SK-N-SH (cell line): ENCODE measurements at regions not wholly inside any gene's neighbourhood (a gene's known extent, or its start where the extent isn't known, plus 50 kb on each side); places are given as distances from the start of the nearest gene placed in this dataset.

Source experiments
- CTCF ChIA-PET: fragments of 300-600, 350-600 bp; formaldehyde crosslinking; extraction: SDS; loops from one replicate; lab custom pipeline; 2021; lab: Yijun Ruan, JAX
- POLR2A ChIA-PET: fragments of 350-600 bp; sonication (Branson Sonifier 250); formaldehyde crosslinking; extraction: SDS; loops from one replicate; lab custom pipeline; 2020; ENCODE audit warnings: antibody characterized with exemption, inconsistent platforms; lab: Yijun Ruan, JAX
- DNase-seq: peaks from one replicate; pipeline ENCODE4 v3.0.0; 2012
- H2AFZ ChIP-seq: fragments of 200-600 bp; sonication (generic); 2 replicates; pipeline ENCODE4 v1.8.1; 2016; ENCODE audit warnings: antibody characterized with exemption, mild to moderate bottlenecking, low read depth
- H3F3A ChIP-seq: fragments of 200-600 bp; sonication (generic); replicated peaks from 2 replicates; pipeline ENCODE3; 2016; ENCODE audit warnings: antibody characterized with exemption, mild to moderate bottlenecking; ENCODE audit not compliant: insufficient read depth
- H3K27ac ChIP-seq, 2 experiments: fragments of 200-500 bp in 1 of 2; fragments of 200-600 bp in 1 of 2; sonication (Bioruptor generic) in 1 of 2; sonication (generic), shearing (Covaris generic) in 1 of 2; 2 replicates each; pipeline versions ENCODE4 v1.5.1 to v1.6.1; 2014 to 2016; ENCODE audit warnings: low read depth in 2 of 2, inconsistent platforms in 1 of 2, low read length in 1 of 2, mild to moderate bottlenecking in 1 of 2, mixed read lengths in 1 of 2
- H3K27me3 ChIP-seq: fragments of 200-600 bp; sonication (generic), shearing (Covaris generic); 2 replicates; pipeline ENCODE4 v1.6.1; 2016; ENCODE audit warnings: mixed run types; ENCODE audit not compliant: insufficient read depth
- H3K36me3 ChIP-seq, 2 experiments: fragments of 200-500 bp in 1 of 2; fragments of 200-600 bp in 1 of 2; sonication (Bioruptor generic) in 1 of 2; sonication (generic) in 1 of 2; replicated peaks in 1 of 2; 2 replicates each; pipeline versions ENCODE3 to v1.5.1; 2014 to 2016; ENCODE audit warnings: low read length in 1 of 2, mild to moderate bottlenecking in 1 of 2; ENCODE audit not compliant: insufficient read depth in 2 of 2, control insufficient read depth in 1 of 2
- H3K4me1 ChIP-seq, 2 experiments: fragments of 200-500 bp in 1 of 2; fragments of 200-600 bp in 1 of 2; sonication (Bioruptor generic) in 1 of 2; sonication (generic), shearing (Covaris generic) in 1 of 2; 2 replicates each; pipeline versions ENCODE4 v1.5.1 to v1.6.1; 2014 to 2016; ENCODE audit warnings: low read depth in 1 of 2, low read length in 1 of 2, mixed run types in 1 of 2; ENCODE audit not compliant: insufficient read depth in 2 of 2, control insufficient read depth in 1 of 2
- H3K4me2 ChIP-seq: fragments of 200-600 bp; sonication (generic), shearing (Covaris generic); 2 replicates; pipeline ENCODE4 v1.6.1; 2017; ENCODE audit warnings: mixed run types
- H3K4me3 ChIP-seq, 2 experiments: fragments of 200-500 bp in 1 of 2; fragments of 200-600 bp in 1 of 2; sonication (Bioruptor generic) in 1 of 2; sonication (generic), shearing (Covaris generic) in 1 of 2; 2 replicates each; pipeline versions ENCODE4 v1.5.1 to v1.8.1; 2014 to 2016; ENCODE audit warnings: low read depth in 2 of 2, inconsistent platforms in 1 of 2, low read length in 1 of 2, mild to moderate bottlenecking in 1 of 2, mixed read lengths in 1 of 2, moderate library complexity in 1 of 2
- H3K79me2 ChIP-seq: fragments of 200-600 bp; sonication (generic); 2 replicates; pipeline ENCODE4 v1.8.1; 2017; ENCODE audit warnings: mild to moderate bottlenecking; ENCODE audit not compliant: insufficient read depth
- H3K9ac ChIP-seq: fragments of 200-600 bp; sonication (generic); 2 replicates; pipeline ENCODE4 v1.6.1; 2017; ENCODE audit warnings: mixed run types
- H3K9me2 ChIP-seq: fragments of 200-600 bp; sonication (generic); 2 replicates; pipeline ENCODE4 v1.6.1; 2017; ENCODE audit warnings: mixed run types
- H3K9me3 ChIP-seq: fragments of 200-600 bp; sonication (generic); 2 replicates; pipeline ENCODE4 v1.6.1; 2017; ENCODE audit warnings: mixed run types, mild to moderate bottlenecking, moderate library complexity
- H4K20me1 ChIP-seq: fragments of 200-600 bp; sonication (generic); 2 replicates; pipeline ENCODE4 v1.6.1; 2017; ENCODE audit warnings: mild to moderate bottlenecking, mixed run types; ENCODE audit not compliant: insufficient read depth
- CHD2 ChIP-seq: fragments of 150-350 bp; IDR thresholded peaks from 2 replicates; pipeline ENCODE4 v1.6.1; 2018; ENCODE audit warnings: low read length; ENCODE audit not compliant: partially characterized antibody
- FOXM1 ChIP-seq: IDR thresholded peaks from 2 replicates; pipeline ENCODE4 v1.4.0; 2012; ENCODE audit warnings: low read depth, mild to moderate bottlenecking
- GATA2 ChIP-seq: sonication (generic); formaldehyde crosslinking; IDR thresholded peaks from 2 replicates; pipeline ENCODE4 v1.5.0; 2020; ENCODE audit warnings: mild to moderate bottlenecking, missing genetic modification reagents
- IRF3 ChIP-seq: fragments of 150-350 bp; IDR thresholded peaks from 2 replicates; pipeline ENCODE4 v1.6.1; 2016; ENCODE audit warnings: mild to moderate bottlenecking, low read depth, low read length
- JUND ChIP-seq: IDR thresholded peaks from 2 replicates; pipeline ENCODE4 v1.4.0; 2012
- MEF2A ChIP-seq: IDR thresholded peaks from 2 replicates; pipeline ENCODE4 v1.4.0; 2012; ENCODE audit warnings: low read depth, borderline replicate concordance
- NRF1 ChIP-seq: IDR thresholded peaks from 2 replicates; pipeline ENCODE4 v1.6.1; 2012; ENCODE audit warnings: low read depth, mild to moderate bottlenecking, low read length
- POLR2AphosphoS5 ChIP-seq: IDR thresholded peaks from 2 replicates; pipeline ENCODE4 v1.6.1; 2012; ENCODE audit warnings: low read depth, low read length
- RAD21 ChIP-seq: IDR thresholded peaks from 2 replicates; pipeline ENCODE4 v1.6.1; 2012; ENCODE audit warnings: mild to moderate bottlenecking, low read length
- RFX5 ChIP-seq: IDR thresholded peaks from 2 replicates; pipeline ENCODE4 v1.6.1; 2012; ENCODE audit warnings: mild to moderate bottlenecking, improper control_type of control experiment, low read length
- RXRA ChIP-seq: IDR thresholded peaks from 2 replicates; pipeline ENCODE4 v1.4.0; 2012; ENCODE audit warnings: low read depth, mild to moderate bottlenecking, borderline replicate concordance
- SMC3 ChIP-seq: IDR thresholded peaks from 2 replicates; pipeline ENCODE4 v1.6.1; 2012; ENCODE audit warnings: low read depth, low read length, improper control_type of control experiment
- TAF1 ChIP-seq: IDR thresholded peaks from 2 replicates; pipeline ENCODE4 v1.6.1; 2012; ENCODE audit warnings: low read depth, mild to moderate bottlenecking, low read length, moderate library complexity, borderline replicate concordance
- TCF12 ChIP-seq: IDR thresholded peaks from 2 replicates; pipeline ENCODE4 v1.4.0; 2012
- TEAD4 ChIP-seq: IDR thresholded peaks from 2 replicates; pipeline ENCODE4 v1.4.0; 2012; ENCODE audit warnings: mild to moderate bottlenecking, borderline replicate concordance; ENCODE audit not compliant: insufficient read depth
- WGBS: methylation state at CpG from one replicate; pipeline ENCODE4 v1.1.6; 2017; ENCODE audit warnings: low lambda C conversion rate; 5-methylcytosine and 5-hydroxymethylcytosine counted together
- TF ChIP-seq, protein P1 (sequence below): IDR thresholded peaks from 2 replicates; pipeline ENCODE4 v1.4.0; 2012; ENCODE audit warnings: low read depth
- TF ChIP-seq, protein P2 (sequence below): fragments of 200-600 bp; sonication (generic); IDR thresholded peaks from 2 replicates; pipeline ENCODE4 v1.6.1; 2017; ENCODE audit warnings: antibody characterized with exemption, mild to moderate bottlenecking, moderate library complexity
- TF ChIP-seq, protein P3 (sequence below): IDR thresholded peaks from 2 replicates; pipeline ENCODE4; 2012

- no peak overlapping the region for H3K9ac ChIP-seq
- WGBS, result 43% methylated on average over 9 of the region's 9 CpGs
- POLR2A ChIA-PET, result no interaction called here
Measured at GRCh38 chr2:59879700-59880131, 673.7 kb downstream of the BCL11A start.

DNA sequence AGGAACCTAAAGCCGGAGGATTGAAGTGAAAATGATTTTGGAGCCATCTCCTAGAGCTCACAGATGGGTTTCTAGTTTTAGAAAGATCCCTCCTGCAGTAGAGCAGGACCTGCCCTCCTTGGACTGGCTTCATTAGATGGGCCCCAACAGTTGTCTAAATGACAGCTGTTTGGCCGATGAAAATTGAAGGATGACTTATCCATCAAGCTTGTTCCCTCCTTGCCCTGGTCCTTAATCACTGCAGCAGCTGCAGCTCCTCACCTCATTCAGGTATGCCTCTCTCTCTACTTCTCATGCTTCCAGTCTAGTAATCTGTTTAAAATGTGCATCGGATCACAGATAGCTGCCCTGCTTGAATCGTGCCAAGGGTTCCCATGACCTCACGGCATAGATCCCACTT, 677.6 kb downstream of the BCL11A start:
- WGBS, result 38% methylated on average over 5 of the region's 5 CpGs
- no peaks in the 10 kb centered on the region for H4K20me1 ChIP-seq
- no peaks in the 10 kb centered on the region for H3K79me2 ChIP-seq
- H3F3A ChIP-seq, result no peaks in the 10 kb centered on the region
- ChIA-PET POLR2A (no interaction called here), CTCF (interaction anchor here (0.8 kb wide), 1 partner anchor 9 kb away, joined by 3 read pairs; no protein-coding TSS in a partner anchor)
- H2AFZ ChIP-seq, result no peak overlapping the region
- H3K9me3 ChIP-seq, result no peaks in the 10 kb centered on the region
- TF ChIP-seq TCF12 (no peak), JUND (no peak), TEAD4 (no peak), MEF2A (no peak), FOXM1 (no peak), IRF3 (no peak), GATA2 (CRISPR knock-in tag) (no peak), SMC3 (no peak), RXRA (no peak), RAD21 (no peak), POLR2AphosphoS5 (no peak), CHD2 (no peak), RFX5 (no peak), NRF1 (no peak), TAF1 (no peak)
- TF ChIP-seq, protein P1, sequence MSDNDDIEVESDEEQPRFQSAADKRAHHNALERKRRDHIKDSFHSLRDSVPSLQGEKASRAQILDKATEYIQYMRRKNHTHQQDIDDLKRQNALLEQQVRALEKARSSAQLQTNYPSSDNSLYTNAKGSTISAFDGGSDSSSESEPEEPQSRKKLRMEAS, result no peak
- TF ChIP-seq, protein P2, sequence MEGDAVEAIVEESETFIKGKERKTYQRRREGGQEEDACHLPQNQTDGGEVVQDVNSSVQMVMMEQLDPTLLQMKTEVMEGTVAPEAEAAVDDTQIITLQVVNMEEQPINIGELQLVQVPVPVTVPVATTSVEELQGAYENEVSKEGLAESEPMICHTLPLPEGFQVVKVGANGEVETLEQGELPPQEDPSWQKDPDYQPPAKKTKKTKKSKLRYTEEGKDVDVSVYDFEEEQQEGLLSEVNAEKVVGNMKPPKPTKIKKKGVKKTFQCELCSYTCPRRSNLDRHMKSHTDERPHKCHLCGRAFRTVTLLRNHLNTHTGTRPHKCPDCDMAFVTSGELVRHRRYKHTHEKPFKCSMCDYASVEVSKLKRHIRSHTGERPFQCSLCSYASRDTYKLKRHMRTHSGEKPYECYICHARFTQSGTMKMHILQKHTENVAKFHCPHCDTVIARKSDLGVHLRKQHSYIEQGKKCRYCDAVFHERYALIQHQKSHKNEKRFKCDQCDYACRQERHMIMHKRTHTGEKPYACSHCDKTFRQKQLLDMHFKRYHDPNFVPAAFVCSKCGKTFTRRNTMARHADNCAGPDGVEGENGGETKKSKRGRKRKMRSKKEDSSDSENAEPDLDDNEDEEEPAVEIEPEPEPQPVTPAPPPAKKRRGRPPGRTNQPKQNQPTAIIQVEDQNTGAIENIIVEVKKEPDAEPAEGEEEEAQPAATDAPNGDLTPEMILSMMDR, result no peak
- H3K27ac ChIP-seq, result no peak overlapping the region
- DNase-seq, result no peak
- H3K27me3 ChIP-seq, result no peaks in the 10 kb centered on the region
- H3K4me1 ChIP-seq, result no peaks in the 10 kb centered on the region
- no peaks in the 10 kb centered on the region for H3K9me2 ChIP-seq
- no peaks in the 10 kb centered on the region for H3K36me3 ChIP-seq
- no peak overlapping the region for H3K4me3 ChIP-seq
- no peak overlapping the region for H3K4me2 ChIP-seq
- H3K9ac ChIP-seq, result no peak overlapping the region

More at GRCh38 chr2:59879700-59880131, 673.7 kb downstream of the BCL11A start:
- Histone ChIP-seq H3K4me1 (no peaks in the 10 kb centered on the region), H3K4me3 (no peak overlapping the region), H3F3A (no peaks in the 10 kb centered on the region), H3K27ac (no peak overlapping the region), H3K9me3 (no peaks in the 10 kb centered on the region), H3K27me3 (no peaks in the 10 kb centered on the region), H3K36me3 (no peaks in the 10 kb centered on the region), H3K4me2 (no peak overlapping the region), H4K20me1 (no peaks in the 10 kb centered on the region), H3K79me2 (no peaks in the 10 kb centered on the region), H2AFZ (no peak overlapping the region), H3K9me2 (no peaks in the 10 kb centered on the region)
- CTCF ChIA-PET, result no interaction called here
- TF ChIP-seq FOXM1, result no peak
- no peak for TF ChIP-seq TCF12
- TF ChIP-seq NRF1, result no peak
- TF ChIP-seq, protein P3, sequence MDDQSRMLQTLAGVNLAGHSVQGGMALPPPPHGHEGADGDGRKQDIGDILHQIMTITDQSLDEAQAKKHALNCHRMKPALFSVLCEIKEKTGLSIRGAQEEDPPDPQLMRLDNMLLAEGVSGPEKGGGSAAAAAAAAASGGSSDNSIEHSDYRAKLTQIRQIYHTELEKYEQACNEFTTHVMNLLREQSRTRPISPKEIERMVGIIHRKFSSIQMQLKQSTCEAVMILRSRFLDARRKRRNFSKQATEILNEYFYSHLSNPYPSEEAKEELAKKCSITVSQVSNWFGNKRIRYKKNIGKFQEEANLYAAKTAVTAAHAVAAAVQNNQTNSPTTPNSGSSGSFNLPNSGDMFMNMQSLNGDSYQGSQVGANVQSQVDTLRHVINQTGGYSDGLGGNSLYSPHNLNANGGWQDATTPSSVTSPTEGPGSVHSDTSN, result no peak
- TF ChIP-seq MEF2A, result no peak
- DNase-seq, result no peak
